ENCODE measurements at regions not wholly inside any gene's neighbourhood (a gene's known extent, or its start where the extent isn't known, plus 50 kb on each side); places are given as distances from the start of the nearest gene placed in this dataset.

DNA sequence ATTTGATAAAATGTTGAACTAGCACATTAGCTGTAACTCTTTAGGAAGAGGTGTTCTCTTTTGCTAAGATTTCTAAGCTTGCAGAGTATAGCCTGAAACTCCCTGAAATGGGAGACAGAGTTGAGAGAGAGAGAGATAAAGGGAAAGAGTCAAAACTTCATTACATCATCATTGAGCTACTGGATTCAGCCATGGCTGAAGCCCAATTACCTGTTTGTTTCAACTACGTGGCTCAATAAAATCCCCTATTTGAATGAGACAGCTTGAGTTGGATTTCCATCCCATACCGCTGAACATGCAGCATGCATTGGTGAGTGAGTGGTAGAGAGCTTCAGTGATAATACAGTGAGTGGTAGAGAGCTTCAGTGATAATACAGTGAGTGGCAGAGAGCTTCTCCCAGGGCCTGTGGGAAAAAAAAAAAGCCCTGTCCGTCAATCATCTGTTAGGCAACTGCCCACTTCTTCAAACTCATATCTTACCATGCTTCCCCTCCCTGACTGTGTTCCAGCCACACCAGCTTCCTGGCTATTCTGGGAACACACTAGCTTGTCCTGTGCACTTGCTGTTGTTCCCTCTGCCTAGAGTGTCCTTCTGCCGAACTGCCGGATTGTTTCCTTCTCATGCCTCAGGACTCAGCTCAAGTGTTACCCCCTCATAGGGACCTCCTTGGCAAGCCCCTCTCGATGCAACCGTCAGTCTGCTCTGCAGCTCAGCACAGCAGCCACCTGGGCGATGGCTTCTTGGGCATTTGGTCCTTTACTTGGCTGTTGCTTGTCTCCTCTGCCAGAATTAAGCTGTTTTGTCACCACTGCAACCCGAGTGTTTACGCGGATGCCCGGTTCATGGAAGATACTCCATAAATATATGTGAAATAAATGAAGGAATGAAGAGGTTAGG is 91.3 kb upstream of the EYA2 start:
- Mint-ChIP-seq H3K4me1 (ENCODE audit: low read depth) (no peaks in the 10 kb centered on the region), H3K36me3 (ENCODE audit: insufficient read depth in 2 of 2) (no peaks in the 10 kb centered on the region), H3K4me3 (no peak overlapping the region), H3K27me3 (ENCODE audit: low read depth) (peaks cover 56% of the 10 kb centered on the region), H3K27ac (no peak overlapping the region), H3K9me3 (no peaks in the 10 kb centered on the region)
- DNase-seq, result no peak
- ATAC-seq (replicated peaks in 1 of 2), result no peak

GRCh38 chr20:46804126-46804525 is 90.5 kb upstream of the EYA2 start:
- no peak overlapping the region for H3K27ac Mint-ChIP-seq
- DNase-seq (no peak), ATAC-seq (replicated peaks in 1 of 2) (no peak)
- H3K4me3 Mint-ChIP-seq, result no peak overlapping the region
- no peaks in the 10 kb centered on the region for H3K36me3 Mint-ChIP-seq (ENCODE audit: insufficient read depth in 2 of 2)
- peaks cover 49% of the 10 kb centered on the region for H3K27me3 Mint-ChIP-seq (ENCODE audit: low read depth)
- no peaks in the 10 kb centered on the region for H3K9me3 Mint-ChIP-seq
- H3K4me1 Mint-ChIP-seq (ENCODE audit: low read depth), result no peaks in the 10 kb centered on the region

GRCh38 chr20:46805836-46806235 is 88.8 kb upstream of the EYA2 start:
- no peak for DNase-seq
- Mint-ChIP-seq H3K36me3 (ENCODE audit: insufficient read depth in 2 of 2) (no peaks in the 10 kb centered on the region), H3K9me3 (no peaks in the 10 kb centered on the region), H3K27me3 (ENCODE audit: low read depth) (peaks cover 52% of the 10 kb centered on the region), H3K4me1 (ENCODE audit: low read depth) (no peaks in the 10 kb centered on the region), H3K4me3 (no peak overlapping the region), H3K27ac (no peak overlapping the region)
- no peak for ATAC-seq (replicated peaks in 1 of 2)

DNA sequence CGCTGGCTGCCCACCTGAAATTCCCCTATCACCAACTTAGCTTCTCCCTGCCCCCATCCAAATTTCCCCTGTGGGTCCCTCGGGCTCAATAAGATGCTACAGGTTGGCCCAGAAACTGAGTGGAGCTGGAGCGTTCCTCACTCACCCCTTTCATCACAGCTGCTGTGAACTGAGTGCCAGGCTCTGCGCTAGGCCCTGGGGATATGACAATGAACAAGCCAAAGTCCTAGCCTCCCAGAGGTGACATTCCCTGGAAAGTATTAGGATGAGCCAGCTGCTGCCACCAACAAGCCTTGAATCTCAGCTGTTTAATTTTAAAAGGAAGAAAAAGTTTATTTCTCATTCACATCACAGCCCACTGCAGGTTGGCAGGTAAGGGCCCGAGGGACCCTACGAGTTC is 86.6 kb upstream of the EYA2 start:
- ATAC-seq (replicated peaks in 1 of 2) (no peak), DNase-seq (no peak)
- Mint-ChIP-seq H3K4me1 (ENCODE audit: low read depth) (no peaks in the 10 kb centered on the region), H3K9me3 (no peaks in the 10 kb centered on the region), H3K4me3 (no peak overlapping the region), H3K27me3 (ENCODE audit: low read depth) (peaks cover 49% of the 10 kb centered on the region), H3K27ac (no peak overlapping the region), H3K36me3 (ENCODE audit: insufficient read depth in 2 of 2) (no peaks in the 10 kb centered on the region)

DNA sequence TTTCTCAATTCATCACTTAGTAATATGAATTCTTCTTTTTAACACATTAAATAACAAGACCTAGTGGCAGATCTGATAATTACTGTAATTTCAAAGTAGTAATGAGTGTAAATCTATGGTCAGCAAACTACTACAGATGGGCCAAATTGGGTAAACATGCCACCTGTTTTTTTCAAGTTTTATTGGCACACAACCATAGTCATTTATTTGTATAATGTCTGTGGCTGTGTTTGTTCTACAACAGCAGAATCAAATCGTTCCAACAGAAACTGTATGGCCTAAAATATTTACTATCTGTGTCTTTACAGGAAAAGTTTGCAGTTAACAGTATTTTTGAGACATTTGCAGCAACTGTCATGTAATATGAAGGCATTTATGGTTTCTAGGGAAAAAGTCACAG is 86.1 kb upstream of the EYA2 start:
- Mint-ChIP-seq H3K27me3 (ENCODE audit: low read depth) (peaks cover 47% of the 10 kb centered on the region), H3K36me3 (ENCODE audit: insufficient read depth in 2 of 2) (no peaks in the 10 kb centered on the region), H3K27ac (no peak overlapping the region), H3K4me3 (no peak overlapping the region), H3K4me1 (ENCODE audit: low read depth) (no peaks in the 10 kb centered on the region), H3K9me3 (no peaks in the 10 kb centered on the region)
- DNase-seq (no peak), ATAC-seq (replicated peaks in 1 of 2) (no peak)

DNA sequence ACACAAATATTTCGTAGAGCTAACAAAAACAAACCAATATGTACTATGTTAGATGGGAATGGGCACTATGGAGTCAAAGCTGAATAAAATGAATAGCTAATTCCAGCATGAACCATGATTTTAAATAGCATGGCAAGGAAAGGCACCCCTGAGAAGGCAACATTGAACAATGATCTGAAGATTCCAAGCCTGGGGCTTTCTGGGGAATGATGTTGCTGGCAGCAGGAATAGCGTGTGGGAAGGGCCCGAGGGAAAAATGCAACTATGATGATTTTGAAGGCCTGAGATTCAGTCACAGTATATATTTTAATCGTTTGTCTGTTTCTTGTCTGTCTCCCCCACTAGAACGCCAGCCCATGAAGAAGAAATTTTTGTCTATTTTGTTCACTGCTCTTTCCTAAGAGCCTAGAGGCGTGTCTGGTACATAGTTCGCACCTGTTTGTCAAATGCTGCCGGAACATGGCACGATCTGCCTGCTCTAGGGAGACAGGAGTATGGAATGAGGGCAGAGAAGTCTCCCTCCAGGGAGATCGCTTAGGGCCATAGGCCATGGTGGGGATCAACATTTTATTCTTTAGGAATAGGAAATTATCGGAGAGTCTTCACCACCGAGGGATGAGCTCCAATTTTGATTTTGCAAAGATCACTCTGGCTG is 84.8 kb upstream of the EYA2 start:
- Mint-ChIP-seq H3K4me1 (ENCODE audit: low read depth) (no peaks in the 10 kb centered on the region), H3K9me3 (no peaks in the 10 kb centered on the region), H3K36me3 (ENCODE audit: insufficient read depth in 2 of 2) (no peaks in the 10 kb centered on the region), H3K27ac (no peak overlapping the region), H3K4me3 (no peak overlapping the region), H3K27me3 (ENCODE audit: low read depth) (peaks cover 42% of the 10 kb centered on the region)
- DNase-seq (no peak), ATAC-seq (replicated peaks in 1 of 2) (no peak)

- no peak overlapping the region for H3K27ac Mint-ChIP-seq
- H3K4me3 Mint-ChIP-seq, result no peak overlapping the region
- no peaks in the 10 kb centered on the region for H3K36me3 Mint-ChIP-seq (ENCODE audit: insufficient read depth in 2 of 2)
- H3K4me1 Mint-ChIP-seq (ENCODE audit: low read depth), result no peaks in the 10 kb centered on the region
- ATAC-seq (replicated peaks in 1 of 2) (no peak), DNase-seq (no peak)
- no peaks in the 10 kb centered on the region for H3K9me3 Mint-ChIP-seq
- peaks cover 42% of the 10 kb centered on the region for H3K27me3 Mint-ChIP-seq (ENCODE audit: low read depth)
These were observed 84.0 kb upstream of the EYA2 start for GRCh38 chr20:46810448-46811223.

DNA sequence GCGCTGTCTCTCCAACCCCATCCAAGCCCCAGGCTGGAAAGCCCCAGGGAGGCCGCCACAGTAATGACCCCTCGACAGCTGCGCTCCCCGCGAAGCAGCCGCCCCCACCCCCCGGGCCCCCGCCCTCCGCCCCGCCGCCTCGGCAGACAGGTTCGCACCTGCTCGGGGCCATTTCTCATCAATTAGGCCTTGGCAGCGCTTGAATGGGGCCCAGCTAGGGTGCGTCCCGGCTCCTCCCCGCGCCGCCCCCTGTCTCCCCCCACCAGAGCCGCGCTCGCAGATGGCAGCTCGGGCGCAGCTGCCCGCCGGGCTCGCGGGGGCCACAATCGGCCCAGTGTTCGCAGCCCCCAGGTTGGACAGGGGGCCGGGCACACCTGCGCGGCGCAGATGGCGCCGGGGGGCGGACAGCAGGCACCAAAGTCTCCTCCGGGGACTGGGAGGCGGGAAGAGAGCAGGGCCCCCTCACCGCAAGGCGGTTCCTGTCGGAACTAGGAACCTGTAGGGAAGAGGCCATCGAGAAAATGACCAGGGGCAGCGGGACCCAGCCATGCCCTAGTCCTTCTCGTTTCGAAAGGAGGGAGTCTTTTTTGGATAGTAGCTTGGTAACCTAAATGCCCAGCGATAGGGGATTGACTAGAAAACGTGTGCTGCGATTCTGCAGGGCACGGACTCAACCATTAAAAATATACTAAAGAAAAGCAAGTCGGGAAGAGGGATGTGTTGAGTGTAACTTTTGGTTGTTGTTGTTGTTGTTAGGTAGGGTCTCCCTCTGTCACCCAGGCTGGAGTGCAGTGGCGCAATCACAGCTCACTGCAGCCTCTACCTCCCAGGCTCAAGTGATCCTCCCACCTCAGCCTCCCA is 83.2 kb upstream of the EYA2 start:
- no peaks in the 10 kb centered on the region for H3K9me3 Mint-ChIP-seq
- H3K27ac Mint-ChIP-seq, result no peak overlapping the region
- ATAC-seq (replicated peaks in 1 of 2) (no peak), DNase-seq (no peak)
- H3K27me3 Mint-ChIP-seq (ENCODE audit: low read depth), result peaks cover 39% of the 10 kb centered on the region
- no peaks in the 10 kb centered on the region for H3K36me3 Mint-ChIP-seq (ENCODE audit: insufficient read depth in 2 of 2)
- no peaks in the 10 kb centered on the region for H3K4me1 Mint-ChIP-seq (ENCODE audit: low read depth)
- no peak overlapping the region for H3K4me3 Mint-ChIP-seq

GRCh38 chr20:46814366-46815232 is 80.0 kb upstream of the EYA2 start:
- H3K27me3 Mint-ChIP-seq (ENCODE audit: low read depth), result peaks cover 36% of the 10 kb centered on the region
- H3K9me3 Mint-ChIP-seq, result no peaks in the 10 kb centered on the region
- H3K4me3 Mint-ChIP-seq, result no peak overlapping the region
- ATAC-seq (replicated peaks in 1 of 2) (peak in 1 of 2 donors; percentile 60), DNase-seq (no peak)
- H3K4me1 Mint-ChIP-seq (ENCODE audit: low read depth), result no peaks in the 10 kb centered on the region
- no peak overlapping the region for H3K27ac Mint-ChIP-seq
- H3K36me3 Mint-ChIP-seq (ENCODE audit: insufficient read depth in 2 of 2), result no peaks in the 10 kb centered on the region

DNA sequence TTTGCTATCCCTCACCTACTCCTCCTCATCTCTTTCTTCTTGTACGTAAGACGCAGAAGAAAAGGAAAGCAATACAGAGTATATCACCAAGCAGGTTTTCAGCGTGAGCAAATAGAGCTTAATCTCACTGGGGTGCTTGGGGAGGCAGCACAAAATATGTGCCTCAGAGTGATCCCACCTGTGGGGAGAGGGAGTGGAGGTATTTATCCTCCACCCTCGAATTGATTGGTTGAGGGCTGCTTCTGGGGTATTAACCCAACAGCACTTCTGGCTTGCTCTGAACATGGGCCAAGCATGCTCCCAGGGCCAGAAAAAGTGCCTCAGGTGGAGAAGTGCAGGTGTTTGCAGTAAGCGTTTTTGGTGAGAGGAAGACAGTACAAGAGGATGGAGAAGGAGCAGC is 78.5 kb upstream of the EYA2 start:
- DNase-seq (no peak), ATAC-seq (replicated peaks in 1 of 2) (no peak)
- no peak overlapping the region for H3K4me3 Mint-ChIP-seq
- no peak overlapping the region for H3K27ac Mint-ChIP-seq
- H3K9me3 Mint-ChIP-seq, result no peaks in the 10 kb centered on the region
- peaks cover 36% of the 10 kb centered on the region for H3K27me3 Mint-ChIP-seq (ENCODE audit: low read depth)
- H3K4me1 Mint-ChIP-seq (ENCODE audit: low read depth), result no peaks in the 10 kb centered on the region
- no peaks in the 10 kb centered on the region for H3K36me3 Mint-ChIP-seq (ENCODE audit: insufficient read depth in 2 of 2)

- no peak for ATAC-seq (replicated peaks in 1 of 2)
These were observed 77.6 kb upstream of the EYA2 start for GRCh38 chr20:46816886-46817638.

More at GRCh38 chr20:46816886-46817638, 77.6 kb upstream of the EYA2 start:
- Mint-ChIP-seq H3K36me3 (ENCODE audit: insufficient read depth in 2 of 2) (no peaks in the 10 kb centered on the region), H3K4me1 (ENCODE audit: low read depth) (no peaks in the 10 kb centered on the region), H3K27me3 (ENCODE audit: low read depth) (peaks cover 29% of the 10 kb centered on the region), H3K4me3 (no peak overlapping the region), H3K27ac (no peak overlapping the region), H3K9me3 (no peaks in the 10 kb centered on the region)
- no peak for DNase-seq
